ENCODE measurements at regions not wholly inside any gene's neighbourhood (a gene's known extent, or its start where the extent isn't known, plus 50 kb on each side); places are given as distances from the start of the nearest gene placed in this dataset.
A peak's percentile ranks its signal among the peaks of the same experiment; 100 is the strongest.
"Not testable (repeated sequence)": the region's sequence is repeated elsewhere in the genome, so short reads cannot be mapped to it uniquely, and the experiment has no call there.

GRCh38 chr7:149625340-149625946 lies 127.8 kb upstream of the ZNF746 start:
- ATAC-seq (peak in 1 of 2 donors; percentile 26), DNase-seq (peak in 1 of 2 donors; percentile 31)
- TF ChIP-seq POLR2A (IDR thresholded peaks at IDR 0.05) (no peak), CTCF (IDR thresholded peaks at IDR 0.05 in 4 of 5, conservative IDR thresholded peaks at IDR 0.05 in 1 of 5) (peak in 3 of 5 experiments; percentile 11 to 51 (median 26))
- H3K4me1 ChIP-seq = peaks cover 16 to 27% of the 10 kb centered on the region in 2 donors
- in situ Hi-C loops (cut with MboI; ENCODE audit: low sequenced_read_pairs in 4 of 4) (no loop called here), intact Hi-C loops (cut with DNase I; ENCODE audit: low total_unique reads) (loop anchor here (2.0 to 10.0 kb wide), 5 partner anchors 89 to 341 kb away; partner anchors contain the start of genes ATP6V0E2, ZNF777 and ZNF862)
- H3K36me3 ChIP-seq = peaks cover 0 to 7% of the 10 kb centered on the region in 2 donors
- peak overlapping the region; percentile 78 to 91 (median 90) for H3K27ac ChIP-seq
- H3K4me3 ChIP-seq = peak overlapping the region; percentile 86 to 96 (median 90)
- no peaks in the 10 kb centered on the region for H3K9me3 ChIP-seq
- no peaks in the 10 kb centered on the region for H3K27me3 ChIP-seq

- peak; percentile 76 to 83 for TF ChIP-seq POLR2A (IDR thresholded peaks at IDR 0.05)
- TF ChIP-seq CTCF (IDR thresholded peaks at IDR 0.05 in 4 of 5, conservative IDR thresholded peaks at IDR 0.05 in 1 of 5) = peak; percentile 86 to 99 (median 96)
Observed at GRCh38 chr7:149624419-149625339, 127.1 kb upstream of the ZNF746 start.

DNA sequence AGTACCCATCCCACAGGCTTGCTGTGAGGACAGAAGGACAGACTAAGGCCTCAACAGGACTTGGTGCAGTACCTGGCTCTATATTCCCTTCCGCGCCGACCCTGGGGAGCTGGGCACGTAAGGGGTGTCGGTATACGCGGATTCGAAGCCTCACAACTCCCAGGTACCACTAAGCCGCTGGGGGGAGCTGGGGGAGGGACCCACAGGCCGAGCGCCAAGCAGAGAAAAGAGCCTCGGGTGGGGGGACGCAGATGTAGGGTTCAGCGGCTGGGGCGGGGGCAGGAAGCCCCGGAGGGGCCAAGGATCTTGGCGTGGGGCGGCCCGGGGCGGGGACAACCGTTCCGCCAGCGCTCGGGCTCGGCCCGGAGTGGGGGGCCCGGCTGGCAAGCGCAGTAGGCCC lies 126.4 kb upstream of the ZNF746 start:
- Histone ChIP-seq H3K36me3 (peaks cover 2 to 22% of the 10 kb centered on the region in 2 donors), H3K4me1 (peaks cover 16 to 27% of the 10 kb centered on the region in 2 donors), H3K9me3 (no peaks in the 10 kb centered on the region), H3K27ac (peak overlapping the region; percentile 78 to 91 (median 90)), H3K4me3 (peak overlapping the region; percentile 86 to 96 (median 90)), H3K27me3 (no peaks in the 10 kb centered on the region)
- TF ChIP-seq POLR2A (IDR thresholded peaks at IDR 0.05) = no peak
- TF ChIP-seq CTCF (IDR thresholded peaks at IDR 0.05 in 4 of 5, conservative IDR thresholded peaks at IDR 0.05 in 1 of 5) = no peak
- intact Hi-C loops (cut with DNase I; ENCODE audit: low total_unique reads) (loop anchor here (2.0 to 10.0 kb wide), 5 partner anchors 91 to 339 kb away; partner anchors contain the start of genes ZNF746, ZNF777 and ZNF862), in situ Hi-C loops (cut with MboI; ENCODE audit: low sequenced_read_pairs in 4 of 4) (no loop called here)
- peak; percentile 19 to 40 for ATAC-seq
- DNase-seq = peak in 1 of 2 donors; percentile 9

More at GRCh38 chr7:149624419-149625339, 127.1 kb upstream of the ZNF746 start:
- intact Hi-C loops (cut with DNase I; ENCODE audit: low total_unique reads) = loop anchor here (2.0 to 10.0 kb wide), 6 partner anchors 90 to 340 kb away; partner anchors contain the start of genes ATP6V0E2, ZNF746, ZNF777 and ZNF862
- in situ Hi-C loops (cut with MboI; ENCODE audit: low sequenced_read_pairs in 4 of 4) = no loop called here
- H3K27me3 ChIP-seq = no peaks in the 10 kb centered on the region
- H3K36me3 ChIP-seq = peaks cover 0 to 15% of the 10 kb centered on the region in 2 donors
- peak overlapping the region; percentile 86 to 96 (median 90) for H3K4me3 ChIP-seq
- H3K9me3 ChIP-seq = no peaks in the 10 kb centered on the region
- DNase-seq (peak; percentile 87 to 92), ATAC-seq (peak; percentile 90 to 92)
- peaks cover 16 to 27% of the 10 kb centered on the region in 2 donors for H3K4me1 ChIP-seq
- peak overlapping the region; percentile 78 to 91 (median 90) for H3K27ac ChIP-seq

GRCh38 chr7:149623262-149623997 lies 125.8 kb upstream of the ZNF746 start:
- H3K9me3 ChIP-seq = not testable (repeated sequence)
- intact Hi-C loops (cut with DNase I; ENCODE audit: low total_unique reads) = loop anchor here (5.0 to 10.0 kb wide), 2 partner anchors 126 to 339 kb away; partner anchors contain the start of gene ZNF746
- H3K27ac ChIP-seq = peak overlapping the region; percentile 78 to 91 (median 90)

More at GRCh38 chr7:149623262-149623997, 125.8 kb upstream of the ZNF746 start:
- H3K27me3 ChIP-seq; ATAC-seq; in situ Hi-C loops (cut with MboI; ENCODE audit: low sequenced_read_pairs in 4 of 4): not testable (repeated sequence)
- peak; percentile 9 to 31 for DNase-seq
- Histone ChIP-seq H3K36me3 (peaks cover 2 to 27% of the 10 kb centered on the region in 2 donors), H3K4me1 (peaks cover 16 to 27% of the 10 kb centered on the region in 2 donors), H3K4me3 (peak overlapping the region; percentile 86 to 96 (median 90))

Measured in gastrocnemius medialis (tissue), 4 donors.